Gastrocnemius medialis (tissue), 4 donors: ENCODE measurements at regions not wholly inside any gene's neighbourhood (a gene's known extent, or its start where the extent isn't known, plus 50 kb on each side); places are given as distances from the start of the nearest gene placed in this dataset.

ENCODE experiments used
- POLR2A ChIP-seq, 2 donors: fragments of 450-650 bp; IDR thresholded peaks; one replicate each; pipeline ENCODE4 v1.6.1; 2017; ENCODE audit warnings: antibody characterized with exemption in 2 of 2, mild to moderate bottlenecking in 2 of 2, moderate library complexity in 2 of 2
- TF ChIP-seq, protein P1 (sequence below), 5 experiments: fragments of 450-650 bp in 3 of 5; fragments of 200-600 bp in 2 of 5; sonication (generic) in 2 of 5; IDR thresholded peaks in 4 of 5; conservative IDR thresholded peaks in 1 of 5; 1 replicate in 4 of 5; 2 replicates in 1 of 5; pipeline ENCODE4 v1.5.1; 2016 to 2019; ENCODE audit warnings: antibody characterized with exemption in 5 of 5, mild to moderate bottlenecking in 3 of 5, moderate library complexity in 3 of 5

- TF ChIP-seq, protein P1, sequence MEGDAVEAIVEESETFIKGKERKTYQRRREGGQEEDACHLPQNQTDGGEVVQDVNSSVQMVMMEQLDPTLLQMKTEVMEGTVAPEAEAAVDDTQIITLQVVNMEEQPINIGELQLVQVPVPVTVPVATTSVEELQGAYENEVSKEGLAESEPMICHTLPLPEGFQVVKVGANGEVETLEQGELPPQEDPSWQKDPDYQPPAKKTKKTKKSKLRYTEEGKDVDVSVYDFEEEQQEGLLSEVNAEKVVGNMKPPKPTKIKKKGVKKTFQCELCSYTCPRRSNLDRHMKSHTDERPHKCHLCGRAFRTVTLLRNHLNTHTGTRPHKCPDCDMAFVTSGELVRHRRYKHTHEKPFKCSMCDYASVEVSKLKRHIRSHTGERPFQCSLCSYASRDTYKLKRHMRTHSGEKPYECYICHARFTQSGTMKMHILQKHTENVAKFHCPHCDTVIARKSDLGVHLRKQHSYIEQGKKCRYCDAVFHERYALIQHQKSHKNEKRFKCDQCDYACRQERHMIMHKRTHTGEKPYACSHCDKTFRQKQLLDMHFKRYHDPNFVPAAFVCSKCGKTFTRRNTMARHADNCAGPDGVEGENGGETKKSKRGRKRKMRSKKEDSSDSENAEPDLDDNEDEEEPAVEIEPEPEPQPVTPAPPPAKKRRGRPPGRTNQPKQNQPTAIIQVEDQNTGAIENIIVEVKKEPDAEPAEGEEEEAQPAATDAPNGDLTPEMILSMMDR (IDR thresholded peaks at IDR 0.05 in 4 of 5, conservative IDR thresholded peaks at IDR 0.05 in 1 of 5) = no peak
- no peak for TF ChIP-seq POLR2A (IDR thresholded peaks at IDR 0.05)
Observed at GRCh38 chr22:48371391-48371790, 1456.3 kb downstream of the BRD1 start.
